Endothelial cell of umbilical vein (primary cell): ENCODE measurements at regions not wholly inside any gene's neighbourhood (a gene's known extent, or its start where the extent isn't known, plus 50 kb on each side); places are given as distances from the start of the nearest gene placed in this dataset.

Experiments used
- BruUV-seq: library from RNA; stranded (reverse); fragments of 400-500 nt; replicated peaks from 2 replicates; lab custom pipeline; 2021; lab: Mats Ljungman, UMichigan
- CTCF ChIA-PET: fragments of 300-600, 350-600 bp; sonication (Branson Sonifier 250); formaldehyde crosslinking; loops from one replicate; lab custom pipeline; 2021; ENCODE audit warnings: antibody characterized with exemption, inconsistent platforms; lab: Charles Lee
- POLR2A ChIA-PET: fragments of 300-600, 350-600 bp; sonication (Branson Sonifier 250); formaldehyde crosslinking; loops from one replicate; lab custom pipeline; 2021; ENCODE audit warnings: antibody characterized with exemption, inconsistent platforms; lab: Charles Lee
- DNase-seq: peaks from one replicate; pipeline ENCODE4 v3.0.0-alpha.2; 2011; ENCODE audit warnings: low read depth, low spot score
- FAIRE-seq: peaks from 2 replicates; lab custom pipeline; 2011; peaks lifted over from hg19 to GRCh38; lab: Jason Lieb, UNC
- H2AFZ ChIP-seq: 2 replicates; pipeline ENCODE4 v1.6.0; 2012; ENCODE audit warnings: low read depth, low read length, control low read depth, inconsistent platforms
- H3K27ac ChIP-seq: 2 replicates; pipeline ENCODE4 v1.5.1; 2011; ENCODE audit warnings: low read depth, mild to moderate bottlenecking, control low read depth, low read length, moderate library complexity; ENCODE audit not compliant: insufficient read depth
- H3K27me3 ChIP-seq, 2 experiments: 2 replicates each; pipeline versions ENCODE4 v1.6.0 to v1.6.1; 2011; ENCODE audit warnings: low read length in 2 of 2, mixed read lengths in 1 of 2; ENCODE audit not compliant: control insufficient read depth in 2 of 2, insufficient read depth in 2 of 2
- H3K36me3 ChIP-seq, 2 experiments: 2 replicates in 1 of 2; 3 replicates in 1 of 2; pipeline ENCODE4 v1.5.1; 2011; ENCODE audit warnings: low read length in 2 of 2, mild to moderate bottlenecking in 1 of 2, moderate library complexity in 1 of 2; ENCODE audit not compliant: control insufficient read depth in 2 of 2, insufficient read depth in 2 of 2; ENCODE audit errors: extremely low read depth in 1 of 2
- H3K4me1 ChIP-seq: 3 replicates; pipeline ENCODE4 v1.5.1; 2011; ENCODE audit warnings: mild to moderate bottlenecking, low read length; ENCODE audit not compliant: control insufficient read depth, insufficient read depth; ENCODE audit errors: extremely low read depth
- H3K4me2 ChIP-seq: 2 replicates; pipeline ENCODE4 v1.6.1; 2011; ENCODE audit warnings: low read length, control low read depth, mixed read lengths; ENCODE audit not compliant: insufficient read depth
- H3K4me3 ChIP-seq, 3 experiments: fragments of 200-600 bp in 1 of 3; sonication (generic), shearing (Covaris generic) in 1 of 3; replicated peaks in 1 of 3; 2 replicates each; pipeline ENCODE4 v1.5.1; 2011 to 2016; ENCODE audit warnings: control low read depth in 3 of 3, low read length in 3 of 3, mild to moderate bottlenecking in 2 of 3, inconsistent platforms in 1 of 3, low read depth in 1 of 3, moderate library complexity in 1 of 3; ENCODE audit not compliant: insufficient read depth in 1 of 3
- H3K79me2 ChIP-seq: 2 replicates; pipeline ENCODE4 v1.6.0; 2012; ENCODE audit warnings: low read length, inconsistent platforms; ENCODE audit not compliant: control insufficient read depth, insufficient read depth
- H3K9ac ChIP-seq: replicated peaks from 2 replicates; pipeline ENCODE3; 2011; ENCODE audit warnings: low read length, control low read depth; ENCODE audit not compliant: insufficient read depth; ENCODE audit errors: extremely low read depth
- H3K9me1 ChIP-seq: replicated peaks from 3 replicates; pipeline ENCODE4 v1.6.0; 2011; ENCODE audit warnings: mild to moderate bottlenecking, low read length; ENCODE audit not compliant: control insufficient read depth, insufficient read depth; ENCODE audit errors: extremely low read depth
- H3K9me3 ChIP-seq: replicated peaks from 2 replicates; pipeline ENCODE4 v1.5.1; 2012; ENCODE audit warnings: low read length, inconsistent platforms; ENCODE audit not compliant: control insufficient read depth, insufficient read depth
- H4K20me1 ChIP-seq: replicated peaks from 2 replicates; pipeline ENCODE3; 2011; ENCODE audit warnings: mild to moderate bottlenecking, low read length; ENCODE audit not compliant: control insufficient read depth, insufficient read depth; ENCODE audit errors: extremely low read depth
- CTCF ChIP-seq, 2 donors: IDR thresholded peaks; 1 replicate in 1 of 2; 2 replicates in 1 of 2; pipeline ENCODE4 v1.5.1; 2011; ENCODE audit warnings: low read length in 2 of 2, mild to moderate bottlenecking in 2 of 2, moderate library complexity in 2 of 2, control low read depth in 1 of 2, inconsistent platforms in 1 of 2, low read depth in 1 of 2; ENCODE audit not compliant: insufficient read depth in 1 of 2; ENCODE audit errors: extremely low read depth in 1 of 2
- EZH2 ChIP-seq: IDR thresholded peaks from 2 replicates; pipeline ENCODE4 v1.6.1; 2012; ENCODE audit warnings: borderline replicate concordance, low read depth, mild to moderate bottlenecking, moderate library complexity, low read length, inconsistent platforms; ENCODE audit not compliant: severe bottlenecking
- FOS ChIP-seq: IDR thresholded peaks from 2 replicates; pipeline ENCODE4 v1.6.1; 2011; ENCODE audit warnings: mild to moderate bottlenecking, low read length, moderate library complexity, borderline replicate concordance; ENCODE audit not compliant: insufficient read depth
- GATA2 ChIP-seq: IDR thresholded peaks from 2 replicates; pipeline ENCODE4 v1.7.0; 2011; ENCODE audit warnings: low read depth, mild to moderate bottlenecking, moderate library complexity, mixed read lengths, low read length; ENCODE audit not compliant: insufficient read length, insufficient read depth
- JUN ChIP-seq: IDR thresholded peaks from 2 replicates; pipeline ENCODE4 v1.6.1; 2011; ENCODE audit warnings: borderline replicate concordance, low read depth; ENCODE audit not compliant: insufficient read length, insufficient read depth
- MAX ChIP-seq: IDR thresholded peaks from 2 replicates; pipeline ENCODE4 v1.6.1; 2011; ENCODE audit not compliant: insufficient read depth, insufficient read length
- MYC ChIP-seq: IDR thresholded peaks from one replicate; pipeline ENCODE4 v1.6.1; 2011; ENCODE audit warnings: mild to moderate bottlenecking, low read depth, low read length
- POLR2A ChIP-seq: IDR thresholded peaks from 2 replicates; pipeline ENCODE4 v1.6.1; 2012; ENCODE audit warnings: low read depth, mild to moderate bottlenecking, control low read depth, low read length
- POLR2AphosphoS5 ChIP-seq: IDR thresholded peaks from 2 replicates; pipeline ENCODE4 v1.6.1; 2012; ENCODE audit warnings: low read depth, mild to moderate bottlenecking, control low read depth, low read length, moderate library complexity; ENCODE audit not compliant: insufficient read depth
- dilution Hi-C: fragments of 300-500 bp; cut with MboI; formaldehyde crosslinking; loops from one replicate; pipeline ENCODE4 v1.15.0; 2019; ENCODE audit warnings: low sequenced_read_pairs; ENCODE audit not compliant: extremely low pct_ligation_motif_present
- intact Hi-C: fragments of 100-400 bp; cut with micrococcal nuclease; formaldehyde crosslinking; loops from one replicate; pipeline ENCODE4 v1.10.0; 2022

GRCh38 chr2:226063704-226064440 is 664.4 kb downstream of the NYAP2 start:
- H2AFZ ChIP-seq: no peak overlapping the region

More at GRCh38 chr2:226063704-226064440, 664.4 kb downstream of the NYAP2 start:
- intact Hi-C loops (no loop called here), dilution Hi-C loops (no loop called here)
- Histone ChIP-seq H3K9me1 (no peaks in the 10 kb centered on the region), H3K9ac (no peak overlapping the region), H3K9me3 (no peaks in the 10 kb centered on the region), H4K20me1 (no peaks in the 10 kb centered on the region), H3K27me3 (no peaks in the 10 kb centered on the region), H3K79me2 (no peaks in the 10 kb centered on the region), H3K36me3 (no peaks in the 10 kb centered on the region), H3K4me2 (no peak overlapping the region), H3K4me1 (no peaks in the 10 kb centered on the region), H3K4me3 (no peak overlapping the region), H3K27ac (no peak overlapping the region)
- DNase-seq (no peak), FAIRE-seq (no peak)
- ChIA-PET CTCF (no interaction called here), POLR2A (no interaction called here)
- BruUV-seq: no TSS peak
- TF ChIP-seq MAX (no peak), POLR2AphosphoS5 (no peak), EZH2 (no peak), GATA2 (no peak), MYC (no peak), FOS (no peak), POLR2A (no peak), CTCF (IDR thresholded peaks at IDR 0.05; ENCODE audit: extremely low read depth in 1 of 2, insufficient read depth in 1 of 2, low read depth in 1 of 2, low read length in 2 of 2) (no peak), JUN (no peak)
